Activated CD4-positive, alpha-beta memory T cell treated with anti-CD3 and anti-CD28 coated beads for 36 hours (primary cell): ENCODE measurements at regions not wholly inside any gene's neighbourhood (a gene's known extent, or its start where the extent isn't known, plus 50 kb on each side); places are given as distances from the start of the nearest gene placed in this dataset. TPM values are rescaled to one million over a fixed set of nuclear protein-coding genes. Genes with fewer than 3 reads are reported as not detected.

Experiments
- CTCF ChIA-PET: fragments of 350-600 bp; sonication (Branson Sonifier 250); formaldehyde crosslinking; loops from one replicate; lab custom pipeline; 2021; ENCODE audit warnings: antibody characterized with exemption, inconsistent platforms; lab: Charles Lee
- POLR2A ChIA-PET: fragments of 350-600 bp; sonication (Branson Sonifier 250); formaldehyde crosslinking; loops from one replicate; lab custom pipeline; 2021; ENCODE audit warnings: antibody characterized with exemption; lab: Charles Lee
- DNase-seq: peaks from one replicate; pipeline ENCODE4 v3.0.0-alpha.2; 2020
- H3K27ac Mint-ChIP-seq: one replicate; pipeline ENCODE4 v1.8.0; 2021; ENCODE audit warnings: mixed read lengths
- H3K27me3 Mint-ChIP-seq: one replicate; pipeline ENCODE4 v1.8.0; 2021; ENCODE audit warnings: mixed read lengths
- H3K36me3 Mint-ChIP-seq: one replicate; pipeline ENCODE4 v1.8.0; 2021; ENCODE audit warnings: mixed read lengths
- H3K4me1 Mint-ChIP-seq: one replicate; pipeline ENCODE4 v1.8.0; 2021; ENCODE audit warnings: low read depth, mixed read lengths
- H3K4me3 Mint-ChIP-seq: one replicate; pipeline ENCODE4 v1.8.0; 2021; ENCODE audit warnings: mild to moderate bottlenecking, mixed read lengths
- H3K9me3 Mint-ChIP-seq: one replicate; pipeline ENCODE4 v1.8.0; 2021; ENCODE audit warnings: mixed read lengths
- intact Hi-C: fragments of 100-400 bp; cut with micrococcal nuclease; formaldehyde crosslinking; loops from one replicate; pipeline ENCODE4 v1.15.1; 2023
- microRNA-seq: library from miRNA; unstranded; fragments of <30 nt; microRNA quantifications from one replicate; pipeline ENCODE4 v1.2.0, GENCODE V29; 2022; ENCODE audit warnings: borderline number of aligned reads, borderline microRNAs expressed, borderline replicate concordance

DNA sequence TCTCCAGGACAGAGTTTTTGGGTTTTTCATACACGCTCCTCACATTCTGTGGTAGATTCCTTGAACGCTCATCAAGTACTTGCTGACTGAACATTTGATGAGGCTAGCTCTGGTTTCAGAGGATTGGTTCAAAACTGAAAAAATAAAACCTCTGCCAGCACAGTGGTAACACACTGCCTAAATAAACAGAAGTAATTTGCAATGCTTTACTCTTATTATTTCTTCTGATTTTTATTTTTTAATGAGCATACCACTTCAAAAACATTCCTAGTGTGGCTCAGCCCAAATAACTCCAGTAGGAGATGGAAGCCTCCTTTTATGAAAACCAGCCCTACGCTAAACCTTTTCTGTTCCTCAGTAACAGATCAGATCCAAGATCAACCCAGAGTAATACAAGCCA, 72.0 kb upstream of the INTU start:
- no peak overlapping the region for H3K4me3 Mint-ChIP-seq
- POLR2A ChIA-PET, result no interaction called here
- H3K9me3 Mint-ChIP-seq, result no peaks in the 10 kb centered on the region
- no peak for DNase-seq
- no peaks in the 10 kb centered on the region for H3K36me3 Mint-ChIP-seq
- intact Hi-C loops, result no loop called here
- H3K27me3 Mint-ChIP-seq, result no peaks in the 10 kb centered on the region
- CTCF ChIA-PET, result no interaction called here
- H3K4me1 Mint-ChIP-seq, result no peaks in the 10 kb centered on the region
- H3K27ac Mint-ChIP-seq, result no peak overlapping the region

GRCh38 chr4:127574643-127575042, 58.1 kb upstream of the INTU start:
- DNase-seq, result no peak
- no peaks in the 10 kb centered on the region for H3K4me1 Mint-ChIP-seq
- ChIA-PET POLR2A (no interaction called here), CTCF (no interaction called here)
- no peaks in the 10 kb centered on the region for H3K27me3 Mint-ChIP-seq
- intact Hi-C loops, result no loop called here
- H3K9me3 Mint-ChIP-seq, result no peaks in the 10 kb centered on the region
- no peak overlapping the region for H3K27ac Mint-ChIP-seq
- H3K36me3 Mint-ChIP-seq, result no peaks in the 10 kb centered on the region
- no peak overlapping the region for H3K4me3 Mint-ChIP-seq

DNA sequence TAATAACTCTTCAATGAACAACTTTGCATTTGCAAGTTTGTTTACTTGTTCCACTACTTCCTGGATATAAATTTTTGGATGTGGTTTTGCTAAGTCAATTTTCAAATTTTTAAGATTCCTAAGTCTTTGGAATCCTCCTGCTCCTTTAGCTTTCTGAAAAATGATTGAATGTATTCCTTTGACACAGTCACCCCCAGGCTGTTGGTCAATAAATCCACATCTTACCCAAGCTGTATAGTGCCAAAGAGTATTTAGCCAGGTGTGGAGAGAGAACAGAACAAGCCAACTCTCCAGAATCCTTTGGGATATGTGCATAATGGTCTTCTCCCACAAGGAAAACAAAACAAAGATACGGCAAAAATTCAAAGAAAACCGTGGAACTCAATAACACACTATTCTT, 56.9 kb upstream of the INTU start:
- H3K27me3 Mint-ChIP-seq, result no peaks in the 10 kb centered on the region

GRCh38 chr4:127578491-127578890, 54.3 kb upstream of the INTU start:
- intact Hi-C loops, result no loop called here
- no peaks in the 10 kb centered on the region for H3K27me3 Mint-ChIP-seq

More for the DNA sequence above, 56.9 kb upstream of the INTU start:
- no peaks in the 10 kb centered on the region for H3K9me3 Mint-ChIP-seq
- CTCF ChIA-PET, result no interaction called here
- DNase-seq, result no peak
- H3K27ac Mint-ChIP-seq, result no peak overlapping the region
- H3K36me3 Mint-ChIP-seq, result no peaks in the 10 kb centered on the region
- POLR2A ChIA-PET, result no interaction called here
- H3K4me3 Mint-ChIP-seq, result no peak overlapping the region
- H3K4me1 Mint-ChIP-seq, result no peaks in the 10 kb centered on the region
- intact Hi-C loops, result no loop called here

GRCh38 chr4:127578967-127579366, 53.8 kb upstream of the INTU start:
- Mint-ChIP-seq H3K27me3 (peaks cover under 1% of the 10 kb centered on the region), H3K4me3 (no peak overlapping the region), H3K9me3 (no peaks in the 10 kb centered on the region), H3K36me3 (no peaks in the 10 kb centered on the region), H3K4me1 (no peaks in the 10 kb centered on the region), H3K27ac (no peak overlapping the region)
- no peak for DNase-seq
- intact Hi-C loops, result no loop called here
- ChIA-PET POLR2A (no interaction called here), CTCF (interaction anchor here (1.1 kb wide), 1 partner anchor 8 kb away, joined by 5 read pairs; no protein-coding TSS in a partner anchor)

More at GRCh38 chr4:127578491-127578890, 54.3 kb upstream of the INTU start:
- Mint-ChIP-seq H3K9me3 (no peaks in the 10 kb centered on the region), H3K4me1 (no peaks in the 10 kb centered on the region), H3K36me3 (no peaks in the 10 kb centered on the region), H3K4me3 (no peak overlapping the region), H3K27ac (no peak overlapping the region)
- DNase-seq, result no peak
- ChIA-PET POLR2A (no interaction called here), CTCF (interaction anchor here (1.1 kb wide), 1 partner anchor 8 kb away, joined by 5 read pairs; no protein-coding TSS in a partner anchor)

DNA sequence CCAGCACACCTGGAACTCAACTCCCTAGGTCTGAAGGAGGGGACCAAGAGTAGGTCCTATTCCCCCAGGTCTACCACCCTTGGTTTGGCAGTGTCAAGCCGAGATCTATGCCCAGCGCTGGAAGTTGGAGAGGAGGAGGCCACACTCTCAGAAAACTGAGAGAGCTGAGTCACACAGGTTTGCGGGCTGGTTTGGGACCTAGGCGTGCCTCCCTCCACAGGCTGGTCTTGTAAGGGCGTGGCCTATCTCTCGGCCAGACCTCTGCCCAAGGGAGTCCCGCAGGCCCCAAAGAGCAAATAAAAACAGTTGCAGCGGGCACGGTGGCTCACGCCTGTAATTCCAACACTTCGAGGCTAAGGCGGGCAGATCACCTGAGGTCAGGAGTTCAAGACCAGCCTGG, 52.9 kb upstream of the INTU start:
- CTCF ChIA-PET, result no interaction called here
- no peak for DNase-seq
- intact Hi-C loops, result no loop called here
- no peak overlapping the region for H3K27ac Mint-ChIP-seq
- no peaks in the 10 kb centered on the region for H3K9me3 Mint-ChIP-seq
- H3K4me1 Mint-ChIP-seq, result no peaks in the 10 kb centered on the region
- H3K36me3 Mint-ChIP-seq, result no peaks in the 10 kb centered on the region
- POLR2A ChIA-PET, result no interaction called here
- peaks cover 3% of the 10 kb centered on the region for H3K27me3 Mint-ChIP-seq
- H3K4me3 Mint-ChIP-seq, result no peak overlapping the region

- POLR2A ChIA-PET, result no interaction called here
- Mint-ChIP-seq H3K4me3 (no peak overlapping the region), H3K4me1 (no peaks in the 10 kb centered on the region), H3K9me3 (no peaks in the 10 kb centered on the region), H3K27me3 (peaks cover 3% of the 10 kb centered on the region), H3K27ac (no peak overlapping the region), H3K36me3 (no peaks in the 10 kb centered on the region)
- intact Hi-C loops, result no loop called here
- DNase-seq, result no peak
- CTCF ChIA-PET, result no interaction called here
Observed at GRCh38 chr4:127580300-127580699, 52.5 kb upstream of the INTU start.

GRCh38 chr4:127580891-127581290, 51.9 kb upstream of the INTU start:
- Mint-ChIP-seq H3K4me1 (no peaks in the 10 kb centered on the region), H3K27ac (no peak overlapping the region), H3K4me3 (no peak overlapping the region), H3K27me3 (peaks cover 3% of the 10 kb centered on the region), H3K36me3 (no peaks in the 10 kb centered on the region), H3K9me3 (no peaks in the 10 kb centered on the region)
- DNase-seq, result no peak
- ChIA-PET CTCF (no interaction called here), POLR2A (no interaction called here)
- intact Hi-C loops, result no loop called here

Small RNA genes in the stretch of these regions (microRNA-seq; reads per million reads assigned to microRNA genes)
- gene MIR2054, result not detected
